OCI-LY3 (cell line): ENCODE measurements at regions not wholly inside any gene's neighbourhood (a gene's known extent, or its start where the extent isn't known, plus 50 kb on each side); places are given as distances from the start of the nearest gene placed in this dataset.

Experiments
- H2AFZ ChIP-seq: fragments of 200-600, 300-600 bp; shearing (Covaris generic); 2 replicates; pipeline ENCODE4 v1.6.0; 2014; ENCODE audit warnings: antibody characterized with exemption, low read depth, low read length
- H3K27ac ChIP-seq: fragments of 200-600, 300-600 bp; sonication (generic); 2 replicates; pipeline ENCODE4 v1.5.1; 2014; ENCODE audit warnings: mild to moderate bottlenecking, low read length, moderate library complexity, mixed read lengths
- H3K27me3 ChIP-seq: fragments of 200-600, 300-600 bp; sonication (generic); 2 replicates; pipeline ENCODE4 v1.6.1; 2014; ENCODE audit warnings: low read depth, low read length, mixed read lengths
- H3K36me3 ChIP-seq: fragments of 200-600, 300-600 bp; sonication (generic); replicated peaks from 2 replicates; pipeline ENCODE3; 2014; ENCODE audit warnings: low read depth, low read length, mixed read lengths
- H3K4me1 ChIP-seq: fragments of 300-600, 200-600 bp; sonication (generic); 2 replicates; pipeline ENCODE4 v1.6.1; 2014; ENCODE audit warnings: low read length, mixed read lengths
- H3K4me2 ChIP-seq: fragments of 200-600, 300-600 bp; sonication (generic); 2 replicates; pipeline ENCODE4 v1.6.1; 2014; ENCODE audit warnings: low read length, mixed read lengths
- H3K4me3 ChIP-seq: fragments of 300-600, 200-600 bp; sonication (generic); 2 replicates; pipeline ENCODE4 v1.5.1; 2014; ENCODE audit warnings: antibody characterized with exemption, mild to moderate bottlenecking, low read length, moderate library complexity
- H3K79me2 ChIP-seq: fragments of 300-600, 200-600 bp; shearing (Covaris generic); 2 replicates; pipeline ENCODE4 v1.6.1; 2014; ENCODE audit warnings: mild to moderate bottlenecking, low read length, mixed read lengths
- H3K9ac ChIP-seq: fragments of 300-600, 200-600 bp; shearing (Covaris generic); 2 replicates; pipeline ENCODE4 v1.6.0; 2014; ENCODE audit warnings: mild to moderate bottlenecking, low read length, moderate library complexity
- H3K9me3 ChIP-seq: fragments of 200-600, 300-600 bp; shearing (Covaris generic); 2 replicates; pipeline ENCODE4 v1.6.1; 2014; ENCODE audit warnings: low read length, mixed read lengths; ENCODE audit not compliant: insufficient read depth
- H4K20me1 ChIP-seq: fragments of 200-600, 300-600 bp; sonication (generic); 2 replicates; pipeline ENCODE4 v1.6.1; 2016; ENCODE audit warnings: low read length, mixed read lengths; ENCODE audit not compliant: insufficient read depth
- CTCF ChIP-seq: fragments of 200-600, 300-600 bp; sonication (generic); IDR thresholded peaks from 2 replicates; pipeline ENCODE4 v1.5.1; 2014; ENCODE audit warnings: antibody characterized with exemption, low read length, low read depth
- EZH2phosphoT487 ChIP-seq: fragments of 200-600 bp; shearing (Covaris generic); IDR thresholded peaks from 2 replicates; pipeline ENCODE4 v1.6.1; 2018; ENCODE audit warnings: antibody characterized with exemption, mixed run types, low read depth

- H3K79me2 ChIP-seq = no peaks in the 10 kb centered on the region
- no peak overlapping the region for H2AFZ ChIP-seq
- no peak overlapping the region for H3K4me2 ChIP-seq
- TF ChIP-seq CTCF (no peak), EZH2phosphoT487 (no peak)
- no peak overlapping the region for H3K4me3 ChIP-seq
- H3K27me3 ChIP-seq = no peaks in the 10 kb centered on the region
- 0 out of 2 replicates have a peak, but pooled peaks cover 5% of the 10 kb centered on the region for H3K4me1 ChIP-seq
- H3K27ac ChIP-seq = no peak overlapping the region
- H3K36me3 ChIP-seq = no peaks in the 10 kb centered on the region
- no peaks in the 10 kb centered on the region for H3K9me3 ChIP-seq
- H3K9ac ChIP-seq = no peak overlapping the region
- H4K20me1 ChIP-seq = no peaks in the 10 kb centered on the region
Observed at GRCh38 chr3:105162448-105162847, 204.3 kb upstream of the ALCAM start.

GRCh38 chr3:105166893-105167292 is 199.8 kb upstream of the ALCAM start:
- no peak overlapping the region for H3K9ac ChIP-seq
- H3K27me3 ChIP-seq = no peaks in the 10 kb centered on the region
- H3K79me2 ChIP-seq = no peaks in the 10 kb centered on the region
- no peaks in the 10 kb centered on the region for H3K36me3 ChIP-seq
- no peak overlapping the region for H2AFZ ChIP-seq
- H3K4me2 ChIP-seq = no peak overlapping the region
- no peaks in the 10 kb centered on the region for H3K9me3 ChIP-seq
- TF ChIP-seq CTCF (no peak), EZH2phosphoT487 (no peak)
- peaks cover 22% of the 10 kb centered on the region for H3K4me1 ChIP-seq
- no peak overlapping the region for H3K4me3 ChIP-seq
- H4K20me1 ChIP-seq = no peaks in the 10 kb centered on the region
- H3K27ac ChIP-seq = no peak overlapping the region

- no peak overlapping the region for H3K9ac ChIP-seq
- peaks cover 22% of the 10 kb centered on the region for H3K4me1 ChIP-seq
- no peak overlapping the region for H2AFZ ChIP-seq
- H4K20me1 ChIP-seq = no peaks in the 10 kb centered on the region
- H3K9me3 ChIP-seq = no peaks in the 10 kb centered on the region
- no peak overlapping the region for H3K4me3 ChIP-seq
- H3K4me2 ChIP-seq = no peak overlapping the region
- H3K79me2 ChIP-seq = no peaks in the 10 kb centered on the region
- no peak overlapping the region for H3K27ac ChIP-seq
- H3K36me3 ChIP-seq = no peaks in the 10 kb centered on the region
- TF ChIP-seq EZH2phosphoT487 (no peak), CTCF (no peak)
- no peaks in the 10 kb centered on the region for H3K27me3 ChIP-seq
Observed at GRCh38 chr3:105170423-105170822, 196.3 kb upstream of the ALCAM start.

GRCh38 chr3:105174017-105174615 is 192.6 kb upstream of the ALCAM start:
- Histone ChIP-seq H3K36me3 (no peaks in the 10 kb centered on the region), H3K79me2 (no peaks in the 10 kb centered on the region), H3K27ac (no peak overlapping the region), H3K9ac (no peak overlapping the region), H2AFZ (no peak overlapping the region), H3K9me3 (no peaks in the 10 kb centered on the region), H4K20me1 (no peaks in the 10 kb centered on the region), H3K4me2 (no peak overlapping the region), H3K4me3 (no peak overlapping the region), H3K4me1 (peaks cover 10% of the 10 kb centered on the region), H3K27me3 (no peaks in the 10 kb centered on the region)
- TF ChIP-seq CTCF (no peak), EZH2phosphoT487 (no peak)
